Esophagus squamous epithelium (tissue), 4 donors: ENCODE measurements at regions not wholly inside any gene's neighbourhood (a gene's known extent, or its start where the extent isn't known, plus 50 kb on each side); places are given as distances from the start of the nearest gene placed in this dataset.

ENCODE experiments used
- POLR2A ChIP-seq, 4 donors: fragments of 450-650 bp; IDR thresholded peaks; one replicate each; pipeline ENCODE4 v1.6.1; 2017; ENCODE audit warnings: antibody characterized with exemption in 4 of 4, mild to moderate bottlenecking in 4 of 4, moderate library complexity in 3 of 4
- TF ChIP-seq, protein P1 (sequence below), 6 experiments: fragments of 450-650 bp in 4 of 6; fragments of 200-600 bp in 2 of 6; sonication (generic) in 2 of 6; IDR thresholded peaks; one replicate each; pipeline ENCODE4 v1.5.1; 2016 to 2019; ENCODE audit warnings: antibody characterized with exemption in 6 of 6, mild to moderate bottlenecking in 4 of 6, moderate library complexity in 4 of 6

DNA sequence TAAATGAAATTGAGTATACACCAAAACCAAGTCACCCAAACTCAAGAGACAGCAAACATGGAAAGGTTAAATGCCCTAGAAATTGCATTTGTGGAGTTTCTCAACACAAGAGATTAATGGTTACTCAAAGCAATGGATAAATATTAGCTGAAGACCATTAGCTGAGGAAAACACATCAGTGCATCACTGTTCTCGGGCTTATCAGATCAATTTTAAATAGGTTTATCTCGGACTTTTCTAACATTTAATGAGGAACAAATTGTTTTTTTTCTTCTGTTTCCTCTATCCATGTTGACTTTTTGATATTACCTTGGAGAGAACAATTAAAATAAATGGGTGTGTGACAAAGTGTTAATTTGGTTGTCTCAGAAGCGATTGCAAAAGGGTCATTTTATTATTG, 105.4 kb upstream of the PIK3C3 start:
- TF ChIP-seq, protein P1, sequence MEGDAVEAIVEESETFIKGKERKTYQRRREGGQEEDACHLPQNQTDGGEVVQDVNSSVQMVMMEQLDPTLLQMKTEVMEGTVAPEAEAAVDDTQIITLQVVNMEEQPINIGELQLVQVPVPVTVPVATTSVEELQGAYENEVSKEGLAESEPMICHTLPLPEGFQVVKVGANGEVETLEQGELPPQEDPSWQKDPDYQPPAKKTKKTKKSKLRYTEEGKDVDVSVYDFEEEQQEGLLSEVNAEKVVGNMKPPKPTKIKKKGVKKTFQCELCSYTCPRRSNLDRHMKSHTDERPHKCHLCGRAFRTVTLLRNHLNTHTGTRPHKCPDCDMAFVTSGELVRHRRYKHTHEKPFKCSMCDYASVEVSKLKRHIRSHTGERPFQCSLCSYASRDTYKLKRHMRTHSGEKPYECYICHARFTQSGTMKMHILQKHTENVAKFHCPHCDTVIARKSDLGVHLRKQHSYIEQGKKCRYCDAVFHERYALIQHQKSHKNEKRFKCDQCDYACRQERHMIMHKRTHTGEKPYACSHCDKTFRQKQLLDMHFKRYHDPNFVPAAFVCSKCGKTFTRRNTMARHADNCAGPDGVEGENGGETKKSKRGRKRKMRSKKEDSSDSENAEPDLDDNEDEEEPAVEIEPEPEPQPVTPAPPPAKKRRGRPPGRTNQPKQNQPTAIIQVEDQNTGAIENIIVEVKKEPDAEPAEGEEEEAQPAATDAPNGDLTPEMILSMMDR (IDR thresholded peaks at IDR 0.05) = no peak
- no peak for TF ChIP-seq POLR2A (IDR thresholded peaks at IDR 0.05)
